Type B pancreatic cell (in vitro differentiated cells): ENCODE measurements at regions not wholly inside any gene's neighbourhood (a gene's known extent, or its start where the extent isn't known, plus 50 kb on each side); places are given as distances from the start of the nearest gene placed in this dataset.
"Not testable (repeated sequence)": the region's sequence is repeated elsewhere in the genome, so short reads cannot be mapped to it uniquely, and the experiment has no call there.

ENCODE experiments used
- DNase-seq: peaks from one replicate; pipeline ENCODE4 v3.0.0; 2021; ENCODE audit warnings: mixed read lengths; ENCODE audit not compliant: unreplicated experiment; ENCODE audit errors: extremely low spot score
- H3K27ac Mint-ChIP-seq: 2 replicates; pipeline ENCODE4 v1.8.0; 2021; ENCODE audit warnings: mild to moderate bottlenecking, mixed read lengths
- H3K27me3 Mint-ChIP-seq: 2 replicates; pipeline ENCODE4 v1.8.0; 2021; ENCODE audit warnings: mixed read lengths
- H3K36me3 Mint-ChIP-seq: 2 replicates; pipeline ENCODE4 v1.8.0; 2021; ENCODE audit warnings: mixed read lengths
- H3K4me1 Mint-ChIP-seq: one replicate; pipeline ENCODE4 v1.8.0; 2021; ENCODE audit warnings: mixed read lengths; ENCODE audit not compliant: unreplicated experiment
- H3K4me3 Mint-ChIP-seq: 2 replicates; pipeline ENCODE4 v1.8.0; 2021; ENCODE audit warnings: mild to moderate bottlenecking, mixed read lengths
- H3K9me3 Mint-ChIP-seq: 2 replicates; pipeline ENCODE4 v1.8.0; 2021; ENCODE audit warnings: mixed read lengths
- TF ChIP-seq, protein P1 (sequence below): fragments of 200-600 bp; sonication (generic); conservative IDR thresholded peaks from 2 replicates; pipeline ENCODE4 v1.5.0; 2021; ENCODE audit warnings: antibody characterized with exemption, mild to moderate bottlenecking

- Mint-ChIP-seq H3K4me1 (peaks cover 4% of the 10 kb centered on the region), H3K27ac (no peak overlapping the region), H3K9me3 (no peaks in the 10 kb centered on the region), H3K4me3 (no peak overlapping the region), H3K27me3 (peaks cover 24% of the 10 kb centered on the region), H3K36me3 (no peaks in the 10 kb centered on the region)
- TF ChIP-seq, protein P1, sequence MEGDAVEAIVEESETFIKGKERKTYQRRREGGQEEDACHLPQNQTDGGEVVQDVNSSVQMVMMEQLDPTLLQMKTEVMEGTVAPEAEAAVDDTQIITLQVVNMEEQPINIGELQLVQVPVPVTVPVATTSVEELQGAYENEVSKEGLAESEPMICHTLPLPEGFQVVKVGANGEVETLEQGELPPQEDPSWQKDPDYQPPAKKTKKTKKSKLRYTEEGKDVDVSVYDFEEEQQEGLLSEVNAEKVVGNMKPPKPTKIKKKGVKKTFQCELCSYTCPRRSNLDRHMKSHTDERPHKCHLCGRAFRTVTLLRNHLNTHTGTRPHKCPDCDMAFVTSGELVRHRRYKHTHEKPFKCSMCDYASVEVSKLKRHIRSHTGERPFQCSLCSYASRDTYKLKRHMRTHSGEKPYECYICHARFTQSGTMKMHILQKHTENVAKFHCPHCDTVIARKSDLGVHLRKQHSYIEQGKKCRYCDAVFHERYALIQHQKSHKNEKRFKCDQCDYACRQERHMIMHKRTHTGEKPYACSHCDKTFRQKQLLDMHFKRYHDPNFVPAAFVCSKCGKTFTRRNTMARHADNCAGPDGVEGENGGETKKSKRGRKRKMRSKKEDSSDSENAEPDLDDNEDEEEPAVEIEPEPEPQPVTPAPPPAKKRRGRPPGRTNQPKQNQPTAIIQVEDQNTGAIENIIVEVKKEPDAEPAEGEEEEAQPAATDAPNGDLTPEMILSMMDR, result no peak
- DNase-seq, result no peak
Measured at GRCh38 chr4:1582227-1582626, 101.9 kb downstream of the FAM53A start.

- not testable (repeated sequence) for H3K9me3 Mint-ChIP-seq, H3K4me1 Mint-ChIP-seq, DNase-seq, H3K36me3 Mint-ChIP-seq
- peaks cover 23% of the 10 kb centered on the region for H3K27me3 Mint-ChIP-seq
- peak overlapping the region; percentile 76 for H3K4me3 Mint-ChIP-seq
- H3K27ac Mint-ChIP-seq, result peak overlapping the region; percentile 29
Measured at GRCh38 chr4:1581164-1581894, 102.8 kb downstream of the FAM53A start.

GRCh38 chr4:1580692-1581012 lies 103.5 kb downstream of the FAM53A start:
- not testable (repeated sequence) for DNase-seq, H3K4me1 Mint-ChIP-seq, H3K36me3 Mint-ChIP-seq, H3K27ac Mint-ChIP-seq, H3K9me3 Mint-ChIP-seq, H3K4me3 Mint-ChIP-seq
- H3K27me3 Mint-ChIP-seq, result peaks cover 28% of the 10 kb centered on the region

DNA sequence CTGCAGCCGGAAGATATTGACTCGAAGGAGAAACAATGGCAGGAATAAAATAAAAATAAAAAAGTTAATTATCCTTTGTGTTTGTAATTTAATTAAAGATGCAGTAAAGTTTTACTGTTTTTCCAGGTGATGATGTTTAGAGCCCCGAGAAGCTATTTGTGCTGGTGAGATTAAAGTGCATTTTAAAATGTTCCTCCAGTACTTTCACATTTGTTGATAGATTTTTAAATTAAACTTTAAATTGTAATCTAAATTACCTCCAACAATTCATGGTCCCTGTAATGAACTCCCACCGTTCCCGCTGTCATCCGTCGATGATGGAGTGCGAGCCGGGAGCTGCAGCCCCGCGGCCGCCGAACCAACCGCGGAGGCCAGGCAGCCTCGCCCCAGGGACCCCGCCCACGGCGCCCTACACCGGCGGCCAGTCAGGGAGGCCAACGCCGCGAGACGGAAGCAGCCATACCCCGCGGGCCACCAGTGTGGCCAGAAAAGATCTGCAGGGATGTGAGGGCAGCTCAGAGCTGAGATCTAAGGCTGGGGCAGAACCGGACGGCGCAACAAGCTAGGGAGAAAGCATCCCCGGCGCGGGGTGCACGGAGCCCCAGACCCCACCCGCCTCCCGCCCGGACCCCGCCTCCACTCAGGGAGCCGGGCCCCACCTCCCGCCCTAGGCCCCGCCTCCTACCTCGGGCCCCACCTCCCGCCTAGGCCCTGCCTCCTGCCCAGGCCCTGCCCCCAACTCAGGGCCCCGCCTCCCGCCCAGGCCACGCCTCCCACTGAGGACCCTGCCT lies 104.0 kb downstream of the FAM53A start:
- peak overlapping the region; percentile 49 for H3K4me3 Mint-ChIP-seq
- peaks cover 28% of the 10 kb centered on the region for H3K27me3 Mint-ChIP-seq
- no peaks in the 10 kb centered on the region for H3K9me3 Mint-ChIP-seq
- H3K27ac Mint-ChIP-seq, result peak overlapping the region; percentile 11
- no peaks in the 10 kb centered on the region for H3K36me3 Mint-ChIP-seq
- TF ChIP-seq, protein P1, result no peak
- peaks cover 4% of the 10 kb centered on the region for H3K4me1 Mint-ChIP-seq
- peak; percentile 87 for DNase-seq

DNA sequence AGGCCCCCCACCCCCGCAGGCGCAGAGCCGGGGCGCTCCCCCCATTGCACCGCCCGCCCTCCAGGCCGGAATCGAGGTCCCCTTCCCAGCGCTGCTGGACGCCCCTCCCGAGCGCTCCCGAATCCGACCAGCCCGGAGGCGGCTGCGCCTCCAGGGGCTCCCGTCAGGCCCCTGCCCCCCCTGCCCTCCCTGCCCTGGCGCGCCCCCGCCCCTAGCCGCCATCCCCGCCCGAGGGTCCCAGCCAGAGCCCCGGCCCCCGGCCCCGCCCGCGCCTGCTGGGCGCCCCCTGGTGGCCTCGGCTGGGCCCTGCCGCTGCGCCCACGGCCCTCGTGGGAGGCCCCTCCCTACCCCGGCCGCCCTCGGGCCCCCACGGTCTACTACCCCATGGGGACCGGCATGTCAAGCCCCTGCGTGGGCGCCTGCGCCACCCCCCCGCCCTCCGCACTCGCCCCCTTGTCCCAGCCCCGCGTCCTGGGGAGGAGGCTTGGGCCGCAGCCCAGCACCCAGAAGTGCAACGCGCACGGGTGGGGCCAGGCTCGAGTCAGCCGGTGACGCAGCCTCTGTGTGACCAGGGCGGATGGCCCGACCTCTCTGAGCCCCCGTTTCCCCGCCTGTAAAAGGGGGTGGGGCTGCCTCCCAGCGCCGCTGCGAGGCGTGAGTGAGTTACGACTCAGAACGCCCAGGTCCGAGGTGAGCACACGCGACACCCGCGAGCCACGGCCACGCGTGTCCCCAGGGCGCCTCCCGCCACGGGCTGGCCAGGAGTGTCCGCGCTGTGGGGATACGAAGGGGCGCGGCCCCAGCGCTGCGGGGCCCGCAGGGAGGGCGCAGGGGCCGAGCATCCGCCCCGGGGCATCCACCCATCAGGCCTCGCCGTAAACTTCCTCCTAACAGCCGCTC lies 104.9 kb downstream of the FAM53A start:
- DNase-seq, result no peak
- H3K4me1 Mint-ChIP-seq, result peaks cover 4% of the 10 kb centered on the region
- TF ChIP-seq, protein P1, result peak; percentile 87
- peaks cover 29% of the 10 kb centered on the region for H3K27me3 Mint-ChIP-seq
- H3K27ac Mint-ChIP-seq, result no peak overlapping the region
- H3K4me3 Mint-ChIP-seq, result peak overlapping the region; percentile 49
- H3K36me3 Mint-ChIP-seq, result no peaks in the 10 kb centered on the region
- no peaks in the 10 kb centered on the region for H3K9me3 Mint-ChIP-seq

DNA sequence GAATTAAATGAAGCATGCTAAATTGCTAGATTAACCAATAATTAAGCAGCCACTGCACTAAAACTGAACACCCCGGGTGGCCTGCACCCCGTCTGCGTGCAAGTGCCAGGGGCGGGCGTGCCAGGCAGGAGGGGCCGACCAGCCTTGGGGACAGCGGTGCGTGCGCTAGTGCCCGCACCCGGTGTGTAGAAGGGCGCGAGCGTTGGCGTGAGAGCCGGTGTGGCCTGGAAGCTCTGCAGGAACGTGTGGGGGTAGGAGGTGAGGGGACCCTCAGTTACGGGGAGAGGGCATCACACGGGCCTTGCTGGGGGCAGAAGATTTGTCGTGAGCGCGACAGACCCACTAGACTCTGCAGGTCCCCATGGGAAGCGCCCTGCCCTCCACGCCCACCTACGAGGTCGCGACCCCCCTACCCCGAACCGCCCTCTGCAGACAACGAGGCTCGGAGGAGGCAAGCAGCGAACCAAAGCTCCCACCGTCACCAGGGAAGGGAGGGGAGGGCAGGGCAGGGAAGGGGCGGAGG lies 105.8 kb downstream of the FAM53A start:
- Mint-ChIP-seq H3K4me3 (peak overlapping the region; percentile 61), H3K27me3 (peaks cover 29% of the 10 kb centered on the region), H3K36me3 (no peaks in the 10 kb centered on the region), H3K27ac (no peak overlapping the region), H3K4me1 (peaks cover 4% of the 10 kb centered on the region), H3K9me3 (no peaks in the 10 kb centered on the region)
- TF ChIP-seq, protein P1, result no peak
- no peak for DNase-seq
